KMS-11 (cell line): ENCODE measurements at regions not wholly inside any gene's neighbourhood (a gene's known extent, or its start where the extent isn't known, plus 50 kb on each side); places are given as distances from the start of the nearest gene placed in this dataset.

Experiments used
- H2AFZ ChIP-seq: fragments of 200-600 bp; sonication (generic); 2 replicates; pipeline ENCODE4 v1.6.1; 2016; ENCODE audit warnings: antibody characterized with exemption, mixed run types, low read depth
- H3K27ac ChIP-seq: fragments of 200-600 bp; sonication (generic); 2 replicates; pipeline ENCODE4 v1.6.1; 2016; ENCODE audit warnings: mild to moderate bottlenecking, mixed run types
- H3K27me3 ChIP-seq: fragments of 200-600 bp; sonication (generic); 2 replicates; pipeline ENCODE4 v1.6.1; 2017; ENCODE audit warnings: mild to moderate bottlenecking, low read depth, mixed run types, moderate library complexity; ENCODE audit not compliant: insufficient read depth
- H3K36me3 ChIP-seq: fragments of 200-600 bp; sonication (generic); 2 replicates; pipeline ENCODE4 v1.6.1; 2017; ENCODE audit warnings: mild to moderate bottlenecking, mixed run types; ENCODE audit not compliant: insufficient read depth
- H3K4me1 ChIP-seq: fragments of 200-600 bp; sonication (generic); 2 replicates; pipeline ENCODE4 v1.6.1; 2016; ENCODE audit warnings: mild to moderate bottlenecking, low read depth, mixed run types; ENCODE audit not compliant: poor library complexity, severe bottlenecking
- H3K4me2 ChIP-seq: fragments of 200-600 bp; sonication (generic); 2 replicates; pipeline ENCODE4 v1.7.0; 2016; ENCODE audit warnings: mild to moderate bottlenecking, mixed run types
- H3K4me3 ChIP-seq: fragments of 200-600 bp; sonication (generic); IDR thresholded peaks from 2 replicates; pipeline ENCODE4 v1.6.1; 2017; ENCODE audit warnings: low read depth, low read length, mixed read lengths; ENCODE audit not compliant: insufficient read depth
- H3K79me2 ChIP-seq: fragments of 200-600 bp; sonication (generic); 2 replicates; pipeline ENCODE4 v1.6.1; 2016; ENCODE audit warnings: low read depth, mixed run types; ENCODE audit not compliant: insufficient read depth
- H3K9ac ChIP-seq: fragments of 200-600 bp; sonication (generic); 2 replicates; pipeline ENCODE4 v1.6.1; 2016; ENCODE audit warnings: mild to moderate bottlenecking, mixed run types
- H4K20me1 ChIP-seq: fragments of 200-600 bp; sonication (generic); 2 replicates; pipeline ENCODE4 v1.6.1; 2016; ENCODE audit warnings: mild to moderate bottlenecking, mixed run types; ENCODE audit not compliant: insufficient read depth
- CTCF ChIP-seq: fragments of 200-600 bp; sonication (generic); conservative IDR thresholded peaks from 2 replicates; pipeline ENCODE4 v1.6.1; 2017; ENCODE audit warnings: low read depth, mild to moderate bottlenecking, antibody characterized with exemption, low read length, moderate library complexity, mixed read lengths

DNA sequence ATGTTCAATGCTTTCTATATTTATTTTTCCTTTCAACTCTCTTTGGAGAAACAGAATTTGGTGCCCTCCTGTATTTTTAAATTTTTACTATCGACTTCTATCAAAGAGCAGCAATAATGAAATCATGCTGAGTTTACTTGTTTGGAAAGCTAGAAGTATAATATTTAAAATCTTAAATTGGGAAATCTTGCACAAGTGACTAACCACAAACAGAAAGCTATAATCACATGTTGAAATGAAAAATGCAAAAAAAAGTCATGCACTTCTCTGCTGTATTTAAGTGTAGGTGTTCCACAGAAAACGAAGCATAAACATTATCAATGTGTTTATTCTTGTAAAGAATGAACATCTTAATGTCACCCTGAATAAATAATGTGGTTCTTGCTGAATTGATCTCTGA lies 306.1 kb downstream of the PCDH18 start:
- Histone ChIP-seq H3K4me1 (no peaks in the 10 kb centered on the region), H3K27ac (no peak overlapping the region), H3K4me2 (no peak overlapping the region), H3K79me2 (no peaks in the 10 kb centered on the region), H3K9ac (no peak overlapping the region), H3K36me3 (no peaks in the 10 kb centered on the region), H2AFZ (no peak overlapping the region), H3K27me3 (no peaks in the 10 kb centered on the region), H3K4me3 (no peak overlapping the region), H4K20me1 (no peaks in the 10 kb centered on the region)
- no peak for TF ChIP-seq CTCF

DNA sequence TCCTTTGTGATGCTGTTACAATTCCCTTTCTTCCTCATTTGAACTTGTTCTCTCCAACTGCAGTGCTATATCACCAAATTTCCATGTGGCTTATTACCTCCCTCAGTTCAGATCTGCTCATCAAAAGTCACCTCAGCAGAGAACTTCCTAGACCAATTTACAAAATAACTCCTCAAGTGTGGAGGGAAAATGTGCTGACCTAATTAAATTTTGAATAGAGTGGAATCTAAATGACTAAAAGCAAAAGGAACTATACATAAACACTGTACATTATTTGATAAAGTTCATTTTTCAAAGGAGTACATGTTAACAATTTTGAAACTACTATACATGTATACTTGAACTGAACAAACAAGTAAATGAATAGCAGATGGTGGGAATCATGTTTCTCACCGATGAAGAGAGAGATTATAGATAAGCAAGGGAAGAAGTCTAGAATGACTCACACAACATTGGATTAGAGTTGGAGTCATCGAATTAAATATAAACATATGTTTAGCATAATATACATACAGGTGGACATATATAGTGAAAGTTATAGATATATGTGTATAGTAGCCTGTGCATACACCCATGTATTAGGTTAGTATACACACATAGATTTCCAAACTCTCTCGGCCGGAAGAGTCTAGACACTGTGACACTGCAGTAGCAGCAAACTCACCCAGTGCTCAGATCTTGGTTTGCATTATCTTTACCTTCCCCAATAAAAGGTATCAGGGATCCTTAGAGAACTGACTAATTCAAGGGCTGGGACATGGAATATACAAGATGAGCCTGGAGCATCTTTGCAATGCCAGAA lies 318.7 kb downstream of the PCDH18 start:
- Histone ChIP-seq H3K27ac (no peak overlapping the region), H3K9ac (no peak overlapping the region), H3K79me2 (no peaks in the 10 kb centered on the region), H3K27me3 (no peaks in the 10 kb centered on the region), H3K36me3 (no peaks in the 10 kb centered on the region), H4K20me1 (no peaks in the 10 kb centered on the region), H3K4me3 (no peak overlapping the region), H2AFZ (no peak overlapping the region), H3K4me2 (no peak overlapping the region), H3K4me1 (no peaks in the 10 kb centered on the region)
- no peak for TF ChIP-seq CTCF

- H3K27me3 ChIP-seq = no peaks in the 10 kb centered on the region
- no peak overlapping the region for H3K4me3 ChIP-seq
- H3K27ac ChIP-seq = no peak overlapping the region
- no peak for TF ChIP-seq CTCF
- no peak overlapping the region for H3K4me2 ChIP-seq
- no peaks in the 10 kb centered on the region for H3K4me1 ChIP-seq
- H3K79me2 ChIP-seq = no peaks in the 10 kb centered on the region
- no peak overlapping the region for H2AFZ ChIP-seq
- no peak overlapping the region for H3K9ac ChIP-seq
- H4K20me1 ChIP-seq = no peaks in the 10 kb centered on the region
- H3K36me3 ChIP-seq = no peaks in the 10 kb centered on the region
These were observed 319.7 kb downstream of the PCDH18 start for GRCh38 chr4:137212601-137213000.

DNA sequence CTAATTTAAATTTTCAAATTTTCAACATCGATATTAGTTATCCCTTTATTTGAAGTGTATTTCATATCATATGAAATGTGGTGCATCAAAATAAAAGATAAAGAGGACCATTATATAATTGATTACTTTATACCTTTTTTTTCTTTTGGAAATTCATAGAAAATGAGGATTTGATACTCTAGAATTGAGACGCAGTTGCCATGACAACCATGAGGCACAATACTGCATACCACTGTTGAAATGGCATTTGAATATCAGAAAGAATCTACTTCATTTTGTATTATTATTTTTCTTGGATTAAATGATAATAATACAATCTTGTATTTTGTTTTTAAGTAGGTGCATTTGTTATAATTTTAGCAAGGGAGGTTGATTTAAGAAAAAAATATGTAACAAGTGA lies 323.1 kb downstream of the PCDH18 start:
- Histone ChIP-seq H3K9ac (no peak overlapping the region), H3K79me2 (no peaks in the 10 kb centered on the region), H3K27me3 (no peaks in the 10 kb centered on the region), H3K27ac (no peak overlapping the region), H2AFZ (no peak overlapping the region), H3K4me2 (no peak overlapping the region), H3K4me3 (no peak overlapping the region), H4K20me1 (no peaks in the 10 kb centered on the region), H3K4me1 (no peaks in the 10 kb centered on the region), H3K36me3 (no peaks in the 10 kb centered on the region)
- TF ChIP-seq CTCF = no peak
